ENCODE measurements at regions not wholly inside any gene's neighbourhood (a gene's known extent, or its start where the extent isn't known, plus 50 kb on each side); places are given as distances from the start of the nearest gene placed in this dataset.

DNA sequence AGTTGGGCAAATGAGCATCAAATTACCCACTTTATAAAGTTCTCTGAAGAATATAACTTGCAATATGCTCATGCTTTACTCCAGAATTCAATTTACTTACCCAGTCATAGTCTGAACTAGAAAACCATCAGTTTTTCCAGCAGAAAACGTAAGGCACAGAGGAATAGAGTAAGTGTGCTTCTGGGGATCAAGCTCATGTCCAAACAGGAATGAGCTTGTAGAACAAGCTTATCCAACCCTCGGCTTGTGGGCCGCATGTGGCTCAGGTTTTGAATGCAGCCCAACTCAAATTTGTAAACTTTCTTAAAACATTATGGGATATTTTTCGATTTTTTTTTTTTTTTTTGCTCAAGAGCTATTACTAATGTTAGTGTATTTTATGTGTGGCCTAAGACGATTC lies 308.5 kb upstream of the KLF12 start:
- TF ChIP-seq, protein P1, sequence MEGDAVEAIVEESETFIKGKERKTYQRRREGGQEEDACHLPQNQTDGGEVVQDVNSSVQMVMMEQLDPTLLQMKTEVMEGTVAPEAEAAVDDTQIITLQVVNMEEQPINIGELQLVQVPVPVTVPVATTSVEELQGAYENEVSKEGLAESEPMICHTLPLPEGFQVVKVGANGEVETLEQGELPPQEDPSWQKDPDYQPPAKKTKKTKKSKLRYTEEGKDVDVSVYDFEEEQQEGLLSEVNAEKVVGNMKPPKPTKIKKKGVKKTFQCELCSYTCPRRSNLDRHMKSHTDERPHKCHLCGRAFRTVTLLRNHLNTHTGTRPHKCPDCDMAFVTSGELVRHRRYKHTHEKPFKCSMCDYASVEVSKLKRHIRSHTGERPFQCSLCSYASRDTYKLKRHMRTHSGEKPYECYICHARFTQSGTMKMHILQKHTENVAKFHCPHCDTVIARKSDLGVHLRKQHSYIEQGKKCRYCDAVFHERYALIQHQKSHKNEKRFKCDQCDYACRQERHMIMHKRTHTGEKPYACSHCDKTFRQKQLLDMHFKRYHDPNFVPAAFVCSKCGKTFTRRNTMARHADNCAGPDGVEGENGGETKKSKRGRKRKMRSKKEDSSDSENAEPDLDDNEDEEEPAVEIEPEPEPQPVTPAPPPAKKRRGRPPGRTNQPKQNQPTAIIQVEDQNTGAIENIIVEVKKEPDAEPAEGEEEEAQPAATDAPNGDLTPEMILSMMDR (IDR thresholded peaks at IDR 0.05) = no peak
- no peak for TF ChIP-seq POLR2A (IDR thresholded peaks at IDR 0.05; ENCODE audit: low read depth)
